GM18498 (cell line): ENCODE measurements at regions not wholly inside any gene's neighbourhood (a gene's known extent, or its start where the extent isn't known, plus 50 kb on each side); places are given as distances from the start of the nearest gene placed in this dataset.

Experiments used
- ATAC-seq: cut with Tn5 transposase; IDR thresholded peaks from one replicate; pipeline ENCODE4 v1.9.1; 2021; ENCODE audit warnings: mild to moderate bottlenecking, moderate library complexity; ENCODE audit not compliant: unreplicated experiment

DNA sequence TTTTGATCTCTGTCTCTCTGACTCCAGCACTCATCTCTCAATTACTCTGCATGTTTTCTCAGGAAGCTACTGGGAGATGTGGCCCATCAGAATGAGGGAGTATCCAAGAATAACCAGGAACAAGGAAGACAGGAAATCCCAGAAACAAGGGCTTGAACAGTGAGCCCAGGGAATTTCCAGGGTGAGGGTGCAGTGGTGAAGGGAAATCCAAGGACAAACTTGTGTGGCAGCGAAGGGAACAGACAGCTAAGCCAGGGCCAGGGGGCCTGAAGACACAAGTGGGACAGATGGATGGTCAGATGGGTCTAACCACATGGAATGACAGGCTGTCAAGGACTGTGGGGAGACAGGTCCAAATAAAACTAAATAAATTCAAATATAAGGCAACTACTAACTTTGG is 121.8 kb upstream of the ERRFI1 start:
- no peak for ATAC-seq

DNA sequence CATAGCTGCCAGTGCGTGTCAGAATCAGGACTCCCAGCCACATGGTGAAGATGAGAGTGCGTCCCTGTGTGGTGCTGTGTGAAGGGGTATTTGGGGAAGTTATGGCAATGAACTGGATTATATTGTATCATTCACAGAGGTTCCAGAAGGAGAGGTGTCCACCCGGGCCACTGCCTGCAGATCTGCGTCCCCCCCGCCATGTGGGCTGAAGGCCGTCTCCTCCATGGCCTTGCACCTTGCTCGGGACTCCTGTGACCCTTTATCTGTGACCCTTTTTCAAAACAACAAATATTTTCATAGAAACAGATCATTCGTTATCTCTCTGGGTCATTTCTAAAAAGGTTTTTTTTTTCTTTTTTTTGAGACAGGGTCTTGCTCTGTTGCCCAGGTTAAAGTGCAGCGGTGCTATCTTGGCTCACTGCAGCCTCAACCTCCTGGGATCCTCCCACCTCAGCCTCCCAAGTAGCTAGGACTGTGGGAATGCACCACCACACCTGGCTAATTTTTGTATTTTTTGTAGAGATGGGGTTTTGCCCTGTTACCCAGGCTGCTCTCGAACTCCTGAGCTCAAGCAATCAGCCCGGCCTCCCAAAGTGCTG is 120.2 kb upstream of the ERRFI1 start:
- no peak for ATAC-seq

DNA sequence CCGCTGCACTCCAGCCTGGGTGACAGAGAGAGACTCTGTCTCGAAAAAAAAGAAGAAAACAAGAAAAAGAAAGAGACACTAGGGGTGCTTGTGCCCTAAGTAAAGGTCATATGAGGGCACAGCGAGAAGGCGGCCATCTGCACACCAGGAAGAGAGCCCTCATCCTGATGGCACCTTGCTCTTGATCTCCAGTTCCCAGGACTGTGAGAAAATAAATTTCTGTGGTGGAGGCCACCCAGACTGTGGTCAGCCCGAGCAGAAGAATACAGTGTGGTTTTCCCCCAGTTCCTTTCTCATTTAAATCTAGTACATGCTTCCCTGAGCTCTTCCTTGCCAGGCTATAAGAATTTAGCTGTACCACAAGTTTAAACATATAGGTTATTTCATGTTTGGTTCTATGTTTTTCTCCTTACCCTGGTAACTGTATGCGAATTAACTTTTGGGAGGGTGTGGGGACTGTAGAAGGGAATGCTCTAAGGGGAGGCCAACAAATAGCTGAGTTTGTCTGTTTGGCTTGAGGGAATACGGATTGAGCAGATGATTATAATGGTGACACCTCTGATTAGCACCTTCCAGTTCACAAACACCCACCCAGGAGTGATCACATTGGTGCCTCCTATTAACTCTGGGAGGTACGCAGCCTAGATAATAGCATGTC is 119.6 kb upstream of the ERRFI1 start:
- no peak for ATAC-seq

DNA sequence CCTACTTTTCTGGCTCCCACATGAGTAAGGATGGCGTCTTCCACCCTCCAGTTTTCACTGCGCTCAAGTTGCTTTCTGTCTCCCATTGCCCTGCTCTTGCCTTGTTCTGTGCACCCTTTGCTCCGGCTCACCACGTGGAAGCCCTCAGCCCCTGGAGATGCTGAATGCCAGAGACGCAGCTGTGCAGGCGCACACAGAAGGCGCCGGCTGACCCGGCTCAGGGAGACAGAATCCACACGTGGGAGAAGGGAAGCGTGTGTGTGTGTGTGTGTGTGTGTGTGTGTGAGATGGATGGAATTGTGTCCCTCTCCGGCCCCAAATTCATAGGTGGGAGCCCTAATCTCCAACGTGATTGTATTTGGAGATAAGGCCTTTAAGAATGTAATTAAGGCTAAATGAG is 118.2 kb upstream of the ERRFI1 start:
- ATAC-seq, result no peak

DNA sequence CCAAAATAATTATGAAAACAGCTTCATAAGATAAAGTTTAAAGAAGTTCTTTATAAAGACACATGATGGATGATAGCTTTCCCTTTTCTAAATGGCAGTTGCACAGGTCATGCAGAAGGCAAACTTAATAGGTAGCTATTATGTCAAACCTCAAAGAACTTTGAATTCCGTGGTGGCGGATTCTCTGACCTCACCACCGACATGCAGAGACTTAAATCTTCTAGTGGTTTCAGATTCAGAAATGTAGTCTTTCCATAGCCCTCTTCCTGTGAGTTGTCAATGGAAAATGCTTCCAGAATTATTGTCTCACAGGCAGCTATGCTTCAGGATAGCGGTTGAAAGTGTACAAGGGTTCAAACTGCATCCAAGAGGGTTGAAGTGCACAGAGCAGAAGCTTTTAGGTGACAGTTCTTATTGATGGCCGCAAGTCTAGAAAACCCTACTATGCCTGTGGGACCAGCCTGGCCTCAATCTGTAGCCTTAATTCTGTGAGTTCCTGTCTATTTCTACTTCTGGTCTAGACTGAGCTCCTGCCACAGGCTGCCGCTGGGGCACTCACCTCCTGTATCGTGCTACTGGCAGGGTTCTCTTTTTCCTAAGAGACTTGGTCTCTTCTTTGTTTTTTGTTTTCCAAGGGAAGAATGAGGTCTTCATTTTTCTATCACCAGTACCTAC is 117.0 kb upstream of the ERRFI1 start:
- ATAC-seq, result no peak

- ATAC-seq, result no peak
These were observed 113.8 kb upstream of the ERRFI1 start for GRCh38 chr1:8139941-8140340.

DNA sequence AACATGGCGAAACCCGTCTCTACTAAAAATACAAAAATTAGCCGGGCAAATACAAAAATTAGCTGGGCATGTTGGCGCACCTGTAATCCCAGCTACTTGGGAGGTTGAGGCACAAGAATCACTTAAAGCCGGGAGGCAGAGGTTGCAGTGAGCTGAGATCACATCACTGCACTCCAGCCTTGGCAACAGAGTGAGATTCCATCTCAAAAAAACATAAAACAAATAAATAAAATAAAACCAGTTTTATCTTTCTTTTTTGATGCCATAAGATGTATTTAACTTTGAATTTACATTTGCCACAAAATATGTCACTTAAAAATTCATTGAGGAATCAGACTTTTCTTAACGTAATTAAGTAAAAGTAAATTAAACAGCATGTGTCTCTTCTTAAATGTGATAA is 113.3 kb upstream of the ERRFI1 start:
- no peak for ATAC-seq

- no peak for ATAC-seq
These were observed 112.6 kb upstream of the ERRFI1 start for GRCh38 chr1:8138673-8139072.

DNA sequence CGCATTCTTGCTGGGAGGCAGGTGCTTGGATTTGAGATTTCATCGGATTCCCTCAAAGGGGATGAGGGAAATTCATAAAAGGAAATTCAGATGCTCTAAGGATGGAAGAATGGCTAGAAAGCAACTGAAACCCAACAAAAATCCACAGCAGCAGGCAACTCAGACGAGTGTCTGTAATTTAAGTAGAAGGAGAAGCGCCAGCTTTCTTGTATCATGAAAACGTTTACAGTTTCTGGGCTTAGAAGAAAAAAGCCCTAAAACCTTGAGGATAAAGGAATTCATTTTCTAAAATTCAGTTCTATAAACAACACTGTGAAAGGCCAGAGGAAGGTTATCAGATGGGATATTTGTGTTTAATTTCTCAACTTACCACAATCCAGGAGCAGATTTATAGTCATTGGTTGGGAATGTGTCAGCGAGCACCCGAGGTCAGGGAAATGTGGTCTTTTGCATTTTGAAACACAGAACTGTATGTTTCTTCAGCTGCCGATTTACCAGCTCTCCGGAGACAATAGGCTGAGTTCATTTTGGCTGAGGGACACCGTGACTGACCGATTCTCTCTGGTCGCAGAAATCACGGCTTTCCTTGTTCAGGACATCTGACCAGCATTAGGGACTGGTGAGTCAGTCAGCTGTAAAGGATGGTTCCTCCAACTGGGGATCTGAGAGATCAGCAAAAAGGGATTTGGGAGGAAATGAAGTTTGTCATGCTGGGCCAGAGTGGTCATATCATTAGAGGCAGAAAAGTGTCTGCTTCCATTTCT is 111.6 kb upstream of the ERRFI1 start:
- ATAC-seq, result no peak

- ATAC-seq, result no peak
These were observed 110.7 kb upstream of the ERRFI1 start for GRCh38 chr1:8136766-8137165.

DNA sequence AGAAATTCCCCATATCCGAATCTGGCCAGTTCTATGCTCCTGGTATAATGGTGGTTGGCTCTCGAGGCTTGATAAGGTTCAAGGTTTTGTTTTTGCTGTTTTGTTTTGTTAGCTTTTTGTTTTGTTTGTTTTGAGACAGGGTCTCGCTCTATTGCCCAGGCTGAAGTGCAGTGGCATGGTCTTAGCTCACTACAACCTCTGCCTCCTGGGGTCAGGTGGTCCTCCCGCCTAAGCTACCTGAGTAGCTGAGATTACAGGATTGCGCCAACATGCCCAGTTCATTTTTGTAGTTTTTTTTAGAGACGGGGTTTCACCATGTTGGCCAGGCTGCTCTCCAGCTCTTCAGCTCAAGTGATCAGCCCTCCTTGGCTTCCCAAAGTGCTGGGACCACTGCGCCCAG is 109.1 kb upstream of the ERRFI1 start:
- ATAC-seq, result no peak

DNA sequence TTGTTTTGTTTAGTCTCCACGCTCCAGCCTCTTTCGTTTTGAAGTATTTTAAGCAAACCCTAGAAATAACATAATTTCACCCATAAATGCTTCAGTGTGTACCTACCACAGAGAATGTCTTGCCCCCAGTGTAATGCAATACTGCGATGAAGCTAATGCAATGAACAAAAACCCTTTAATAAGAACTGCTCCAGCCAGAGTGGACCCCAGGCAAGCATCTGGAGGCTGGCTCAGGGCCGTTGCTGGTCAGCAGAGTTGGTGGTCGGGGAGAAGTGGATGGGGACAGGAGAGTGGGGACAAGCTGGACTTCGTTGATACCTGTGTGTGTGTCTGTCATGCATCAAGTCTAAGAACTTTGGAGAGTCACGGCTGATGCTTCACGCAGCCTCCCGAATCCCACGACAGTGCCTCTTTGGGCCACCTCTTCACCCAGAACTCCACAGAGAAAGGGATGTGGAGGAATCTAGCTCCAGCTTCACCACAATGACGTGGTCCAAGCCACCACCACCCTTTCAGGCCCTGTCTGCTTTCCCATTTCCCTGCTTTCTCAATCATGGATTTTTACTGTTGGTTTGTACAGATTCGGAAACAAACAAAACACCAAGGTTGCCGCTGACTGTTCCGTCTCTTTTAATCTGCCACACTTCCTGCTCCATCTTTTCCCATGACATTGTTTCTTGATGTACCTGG is 108.6 kb upstream of the ERRFI1 start:
- no peak for ATAC-seq

GRCh38 chr1:8133657-8134430 is 107.7 kb upstream of the ERRFI1 start:
- ATAC-seq, result no peak

DNA sequence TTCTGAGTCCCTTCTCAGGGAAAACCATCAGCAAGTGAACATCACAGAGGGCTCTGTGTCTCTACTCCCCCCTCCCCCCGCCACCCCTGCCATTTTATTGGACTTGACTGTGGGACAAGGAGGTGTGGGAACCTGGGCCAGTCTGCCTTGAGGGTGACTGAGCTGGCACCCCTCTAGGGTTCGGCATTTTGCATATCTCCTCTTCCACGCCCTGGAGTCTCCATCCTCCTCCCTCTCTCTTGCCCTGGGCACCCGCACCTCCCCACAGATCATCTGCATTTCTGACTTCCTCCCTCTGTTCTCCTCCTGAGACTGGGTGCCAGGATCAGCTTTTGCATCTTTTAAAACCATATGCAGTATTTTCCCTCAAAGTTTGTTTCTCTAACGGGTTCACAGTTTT is 107.1 kb upstream of the ERRFI1 start:
- no peak for ATAC-seq

DNA sequence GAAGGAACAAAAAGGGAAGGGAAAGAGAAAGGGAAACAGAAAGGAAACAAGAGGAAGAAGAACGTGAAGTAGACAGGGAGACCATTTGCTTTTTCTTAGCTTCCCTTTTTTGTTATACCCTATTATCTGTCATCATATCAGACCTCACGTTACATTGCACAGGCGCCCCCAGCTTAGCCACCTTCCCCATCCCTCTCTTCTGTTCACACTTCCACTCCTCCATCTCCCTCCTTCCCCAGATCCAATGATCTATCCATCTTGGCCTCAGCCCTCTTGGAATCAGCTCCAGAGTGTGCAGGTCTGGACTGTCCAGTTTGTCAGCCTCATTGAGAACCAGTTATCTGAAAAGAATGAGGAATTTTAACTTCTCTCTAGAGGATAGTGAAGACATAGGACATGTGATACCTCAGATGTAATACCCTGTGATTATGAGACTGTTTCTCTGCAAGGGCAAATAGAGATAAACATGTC is 101.1 kb upstream of the ERRFI1 start:
- ATAC-seq, result no peak

GRCh38 chr1:8122477-8123407 is 96.6 kb upstream of the ERRFI1 start:
- ATAC-seq, result no peak

- no peak for ATAC-seq
These were observed 96.0 kb upstream of the ERRFI1 start for GRCh38 chr1:8122160-8122476.

DNA sequence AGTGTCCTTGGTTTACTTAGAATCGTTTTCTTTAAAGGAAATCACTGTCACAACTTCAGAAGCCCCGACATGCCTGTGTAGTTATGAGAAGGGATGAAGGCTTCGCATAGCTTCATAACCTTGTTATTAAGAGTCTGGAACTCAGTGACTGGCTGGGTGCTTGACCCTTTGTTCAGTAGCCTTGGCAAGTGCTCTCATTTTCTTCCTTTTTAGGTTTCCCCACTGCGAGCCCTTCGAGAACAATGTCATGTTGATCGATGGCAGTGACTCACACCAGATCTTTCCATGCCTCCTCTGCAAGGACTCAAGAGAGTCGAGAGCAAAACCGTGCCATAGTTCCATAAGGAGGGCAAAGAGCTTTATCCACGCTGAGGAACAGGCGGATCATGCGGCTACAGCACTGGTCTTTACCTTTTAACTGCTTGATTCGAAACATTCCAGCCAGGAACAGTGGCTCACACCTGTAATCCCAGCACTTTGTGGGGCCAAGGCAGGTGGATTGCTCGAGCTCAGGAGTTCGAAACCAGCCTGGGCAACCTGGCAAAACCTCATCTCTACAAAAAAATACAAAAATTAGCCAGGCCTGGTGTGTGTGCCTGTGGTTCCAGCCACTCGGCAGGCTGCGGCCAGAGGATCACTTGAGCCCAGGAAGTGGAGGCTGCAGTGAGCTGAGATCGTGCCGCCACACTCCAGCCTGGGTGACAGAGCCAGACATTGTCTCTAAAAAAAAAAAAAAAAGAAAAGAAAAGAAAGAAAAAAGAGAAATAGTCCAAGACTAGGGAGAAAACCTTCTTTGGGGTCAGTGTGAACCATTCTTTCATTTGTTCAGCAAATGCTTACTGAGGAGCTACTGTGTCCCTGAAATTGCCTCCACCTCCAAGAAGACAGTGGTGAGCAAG is 95.4 kb upstream of the ERRFI1 start:
- ATAC-seq, result no peak
